ENCODE measurements at regions not wholly inside any gene's neighbourhood (a gene's known extent, or its start where the extent isn't known, plus 50 kb on each side); places are given as distances from the start of the nearest gene placed in this dataset.
"Not testable (repeated sequence)": the region's sequence is repeated elsewhere in the genome, so short reads cannot be mapped to it uniquely, and the experiment has no call there.

GRCh38 chr3:130182475-130182874 lies 100.8 kb downstream of the ALG1L2 start:
- TF ChIP-seq POLR2A (IDR thresholded peaks at IDR 0.05; ENCODE audit: low read depth, low read length); POLR2AphosphoS5 (IDR thresholded peaks at IDR 0.05; ENCODE audit: low read depth, low read length); TAF1 (IDR thresholded peaks at IDR 0.05; ENCODE audit: borderline replicate concordance, low read depth, low read length): not testable (repeated sequence)

Data from GM12892 (cell line).